Spleen (tissue), 11 donors: ENCODE measurements at regions not wholly inside any gene's neighbourhood (a gene's known extent, or its start where the extent isn't known, plus 50 kb on each side); places are given as distances from the start of the nearest gene placed in this dataset.

ENCODE experiments used
- DNase-seq: peaks from one replicate; pipeline ENCODE4 v3.0.0-alpha.2; 2020
- H3K27ac ChIP-seq, 8 donors: fragments of 200-600 bp; sonication (generic) in 7 of 8; 1 replicate in 4 of 8; 2 replicates in 4 of 8; pipeline versions ENCODE4 v1.5.0 to v1.8.0; 2016 to 2021; ENCODE audit warnings: inconsistent platforms in 4 of 8, mild to moderate bottlenecking in 4 of 8, moderate library complexity in 1 of 8
- H3K27me3 ChIP-seq, 7 donors: fragments of 200-600 bp; sonication (generic) in 6 of 7; replicated peaks in 1 of 7; 1 replicate in 4 of 7; 2 replicates in 3 of 7; pipeline versions ENCODE4 v1.5.0 to v1.8.0; 2016 to 2021; ENCODE audit warnings: inconsistent platforms in 3 of 7, mild to moderate bottlenecking in 1 of 7
- H3K36me3 ChIP-seq, 6 donors: fragments of 200-600 bp; sonication (generic) in 5 of 6; 1 replicate in 4 of 6; 2 replicates in 2 of 6; pipeline versions ENCODE4 v1.5.0 to v1.8.0; 2016 to 2021; ENCODE audit warnings: inconsistent platforms in 2 of 6
- H3K4me1 ChIP-seq, 6 donors: fragments of 200-600 bp; sonication (generic) in 5 of 6; 1 replicate in 3 of 6; 2 replicates in 3 of 6; pipeline versions ENCODE4 v1.5.0 to v1.8.0; 2016 to 2021; ENCODE audit warnings: inconsistent platforms in 3 of 6
- H3K4me3 ChIP-seq, 8 donors: fragments of 200-600 bp; sonication (generic) in 7 of 8; 1 replicate in 4 of 8; 2 replicates in 4 of 8; pipeline versions ENCODE4 v1.5.0 to v1.8.0; 2016 to 2021; ENCODE audit warnings: inconsistent platforms in 4 of 8, mild to moderate bottlenecking in 4 of 8, moderate library complexity in 2 of 8
- H3K9me3 ChIP-seq, 8 donors: fragments of 200-600 bp; sonication (generic) in 7 of 8; 1 replicate in 4 of 8; 2 replicates in 4 of 8; pipeline versions ENCODE4 v1.5.0 to v1.8.0; 2016 to 2021; ENCODE audit warnings: inconsistent platforms in 4 of 8
- POLR2A ChIP-seq, 3 donors: fragments of 450-650 bp; IDR thresholded peaks; one replicate each; pipeline ENCODE4 v1.5.1; 2017; ENCODE audit warnings: antibody characterized with exemption in 3 of 3, mild to moderate bottlenecking in 1 of 3
- POLR2AphosphoS5 ChIP-seq, 3 donors: sonication (generic); formaldehyde crosslinking; IDR thresholded peaks; one replicate each; pipeline ENCODE4 v1.5.1; 2017; ENCODE audit warnings: antibody characterized with exemption in 3 of 3
- WGBS, 5 donors: extraction: QIAGEN DNeasy Blood & Tissue Kit in 3 of 5; methylation state at CpG; one replicate each; pipeline versions ENCODE4 v1.1.5 to v1.1.7; 2013 to 2018; 5-methylcytosine and 5-hydroxymethylcytosine counted together
- intact Hi-C: fragments of 100-400 bp; cut with DNase I; formaldehyde crosslinking; loops from one replicate; pipeline ENCODE4 v1.15.0; 2023; ENCODE audit warnings: low total_unique reads
- TF ChIP-seq, protein P1 (sequence below), 11 experiments: fragments of 200-600 bp in 7 of 11; fragments of 450-650 bp in 4 of 11; sonication (generic) in 4 of 11; IDR thresholded peaks in 8 of 11; conservative IDR thresholded peaks in 3 of 11; 1 replicate in 7 of 11; 2 replicates in 4 of 11; pipeline versions ENCODE4 v1.4.0 to v1.8.0; 2016 to 2021; ENCODE audit warnings: antibody characterized with exemption in 11 of 11, inconsistent platforms in 4 of 11, mild to moderate bottlenecking in 1 of 11
- donor health status: healthy with polysubstance abuse.
- donor health status: DM: no; HTN: no; CAD: no; lungs with moderate emphysema.
- donor health status: DM: no; HTN: no; CAD: no.
- donor health status: Bipolar disorder and iron deficiency.
- donor health status: healthy.
- donor health status: DM: no; HTN: no; CAD: no.
- donor health status: DM: yes; HTN: yes; CAD: no.

DNA sequence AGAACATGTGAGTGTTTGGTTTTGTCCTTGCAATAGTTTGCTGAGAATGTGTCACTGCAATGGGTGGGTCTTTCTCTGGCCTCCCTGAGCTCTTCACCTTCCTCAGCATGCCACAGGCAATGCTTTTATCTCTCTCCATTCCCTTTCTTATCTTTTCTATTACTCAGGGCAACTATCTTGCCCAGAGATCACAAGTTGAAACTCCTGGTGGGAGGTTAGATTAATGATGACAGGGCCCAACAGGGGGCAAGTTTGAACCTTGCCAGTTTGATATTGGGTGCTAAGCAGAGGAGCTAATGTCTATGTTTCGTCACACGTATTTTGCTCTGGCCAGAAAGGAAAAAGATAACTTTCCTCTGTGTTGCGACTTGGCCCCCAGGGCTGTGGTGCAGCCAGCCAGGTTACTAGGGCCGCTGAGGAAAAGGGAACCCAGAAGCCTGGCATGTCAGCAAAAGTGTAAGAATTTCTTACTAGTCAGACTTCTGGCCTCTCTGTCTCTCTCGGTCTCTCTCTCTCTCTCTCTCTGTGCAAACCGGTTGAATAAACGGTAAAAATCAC is 299.3 kb upstream of the POU5F2 start:
- no peaks in the 10 kb centered on the region for H3K27me3 ChIP-seq
- H3K27ac ChIP-seq, result no peak overlapping the region
- H3K36me3 ChIP-seq, result peaks cover 0 to 55% (median 3%) of the 10 kb centered on the region in 6 donors
- H3K4me1 ChIP-seq, result no peaks in the 10 kb centered on the region
- H3K9me3 ChIP-seq, result no peaks in the 10 kb centered on the region
- TF ChIP-seq POLR2A (IDR thresholded peaks at IDR 0.05), result no peak
- TF ChIP-seq, protein P1, sequence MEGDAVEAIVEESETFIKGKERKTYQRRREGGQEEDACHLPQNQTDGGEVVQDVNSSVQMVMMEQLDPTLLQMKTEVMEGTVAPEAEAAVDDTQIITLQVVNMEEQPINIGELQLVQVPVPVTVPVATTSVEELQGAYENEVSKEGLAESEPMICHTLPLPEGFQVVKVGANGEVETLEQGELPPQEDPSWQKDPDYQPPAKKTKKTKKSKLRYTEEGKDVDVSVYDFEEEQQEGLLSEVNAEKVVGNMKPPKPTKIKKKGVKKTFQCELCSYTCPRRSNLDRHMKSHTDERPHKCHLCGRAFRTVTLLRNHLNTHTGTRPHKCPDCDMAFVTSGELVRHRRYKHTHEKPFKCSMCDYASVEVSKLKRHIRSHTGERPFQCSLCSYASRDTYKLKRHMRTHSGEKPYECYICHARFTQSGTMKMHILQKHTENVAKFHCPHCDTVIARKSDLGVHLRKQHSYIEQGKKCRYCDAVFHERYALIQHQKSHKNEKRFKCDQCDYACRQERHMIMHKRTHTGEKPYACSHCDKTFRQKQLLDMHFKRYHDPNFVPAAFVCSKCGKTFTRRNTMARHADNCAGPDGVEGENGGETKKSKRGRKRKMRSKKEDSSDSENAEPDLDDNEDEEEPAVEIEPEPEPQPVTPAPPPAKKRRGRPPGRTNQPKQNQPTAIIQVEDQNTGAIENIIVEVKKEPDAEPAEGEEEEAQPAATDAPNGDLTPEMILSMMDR (IDR thresholded peaks at IDR 0.05 in 8 of 11, conservative IDR thresholded peaks at IDR 0.05 in 3 of 11), result no peak
- TF ChIP-seq POLR2AphosphoS5 (IDR thresholded peaks at IDR 0.05), result no peak
- 90 to 96% (median 94%) methylated on average over 7 of the region's 7 CpGs for WGBS, 5 donors
- intact Hi-C loops, result no loop called here
- DNase-seq, result no peak
- H3K4me3 ChIP-seq, result no peak overlapping the region

DNA sequence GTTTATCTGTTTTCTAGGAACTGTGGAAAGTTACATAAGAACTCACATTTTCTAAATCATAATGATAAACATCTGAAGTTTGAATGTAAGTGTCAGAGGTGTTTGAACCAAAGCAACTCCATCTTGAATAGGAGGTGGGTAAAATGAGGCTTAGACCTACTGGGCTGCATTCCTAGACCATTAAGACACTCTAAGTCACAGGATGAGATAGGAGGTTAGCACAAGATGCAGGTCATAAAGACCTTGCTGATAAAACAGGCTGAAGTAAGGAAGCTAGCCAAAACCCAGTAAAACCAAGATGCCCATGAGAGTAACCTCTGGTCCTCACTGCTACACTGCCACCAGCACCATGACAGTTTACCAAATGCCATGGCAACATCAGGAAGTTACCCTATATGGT is 297.7 kb upstream of the POU5F2 start:
- Histone ChIP-seq H3K27me3 (no peaks in the 10 kb centered on the region), H3K27ac (no peak overlapping the region), H3K4me1 (no peaks in the 10 kb centered on the region), H3K9me3 (no peaks in the 10 kb centered on the region), H3K36me3 (peaks cover 0 to 50% (median 0%) of the 10 kb centered on the region in 6 donors), H3K4me3 (no peak overlapping the region)
- no peak for TF ChIP-seq POLR2A (IDR thresholded peaks at IDR 0.05)
- TF ChIP-seq, protein P1 (IDR thresholded peaks at IDR 0.05 in 8 of 11, conservative IDR thresholded peaks at IDR 0.05 in 3 of 11), result no peak
- TF ChIP-seq POLR2AphosphoS5 (IDR thresholded peaks at IDR 0.05), result no peak
- intact Hi-C loops, result no loop called here
- no peak for DNase-seq

DNA sequence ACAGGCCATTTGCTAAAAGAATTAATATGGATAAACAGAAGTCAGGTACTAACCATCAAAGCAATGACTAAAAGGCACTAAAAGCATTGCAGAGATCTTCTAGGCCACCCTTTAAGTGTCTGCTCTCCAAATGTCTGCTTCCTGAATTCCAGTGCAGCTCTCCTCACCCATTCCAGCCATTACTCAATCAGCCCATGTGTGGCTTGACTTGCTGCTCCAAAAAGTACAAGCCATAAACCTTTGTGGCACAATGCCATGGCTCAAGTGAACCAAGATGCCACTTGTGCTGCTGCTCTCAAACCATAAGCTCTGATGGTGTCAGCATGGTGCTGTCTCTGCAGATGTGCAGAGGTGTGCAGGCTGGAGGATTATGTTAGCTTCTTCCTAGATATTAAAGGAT is 290.2 kb upstream of the POU5F2 start:
- intact Hi-C loops, result no loop called here
- DNase-seq, result no peak
- H3K27ac ChIP-seq, result peak overlapping the region in 2 of 8 donors; percentile 75 to 84
- TF ChIP-seq POLR2AphosphoS5 (IDR thresholded peaks at IDR 0.05) (no peak), POLR2A (IDR thresholded peaks at IDR 0.05) (no peak)
- TF ChIP-seq, protein P1 (IDR thresholded peaks at IDR 0.05 in 8 of 11, conservative IDR thresholded peaks at IDR 0.05 in 3 of 11), result no peak
- H3K9me3 ChIP-seq, result no peaks in the 10 kb centered on the region
- H3K4me1 ChIP-seq, result no peaks in the 10 kb centered on the region
- H3K36me3 ChIP-seq, result peaks cover 0 to 56% (median 0%) of the 10 kb centered on the region in 6 donors
- no peak overlapping the region for H3K4me3 ChIP-seq
- H3K27me3 ChIP-seq, result no peaks in the 10 kb centered on the region

- no peaks in the 10 kb centered on the region for H3K27me3 ChIP-seq
- 50 to 70% (median 68%) methylated on average over 1 of the region's 1 CpG for WGBS, 5 donors
- H3K36me3 ChIP-seq, result peaks cover 0 to 48% (median 0%) of the 10 kb centered on the region in 6 donors
- no peak overlapping the region for H3K4me3 ChIP-seq
- H3K9me3 ChIP-seq, result no peaks in the 10 kb centered on the region
- no peak overlapping the region for H3K27ac ChIP-seq
- intact Hi-C loops, result no loop called here
- DNase-seq, result no peak
- H3K4me1 ChIP-seq, result no peaks in the 10 kb centered on the region
- TF ChIP-seq, protein P1 (IDR thresholded peaks at IDR 0.05 in 8 of 11, conservative IDR thresholded peaks at IDR 0.05 in 3 of 11), result no peak
- no peak for TF ChIP-seq POLR2AphosphoS5 (IDR thresholded peaks at IDR 0.05)
- no peak for TF ChIP-seq POLR2A (IDR thresholded peaks at IDR 0.05)
Measured at GRCh38 chr5:94028001-94028400, 286.6 kb upstream of the POU5F2 start.
